HUDEP-2 (cell line): ENCODE measurements at regions not wholly inside any gene's neighbourhood (a gene's known extent, or its start where the extent isn't known, plus 50 kb on each side); places are given as distances from the start of the nearest gene placed in this dataset.
"Not testable (repeated sequence)": the region's sequence is repeated elsewhere in the genome, so short reads cannot be mapped to it uniquely, and the experiment has no call there.

Experiments
- DNase-seq, 76 experiments: peaks; one replicate each; lab custom pipeline; 2025; ENCODE audit not compliant: unreplicated experiment in 76 of 76; lab: John Stamatoyannopoulos, UW

DNA sequence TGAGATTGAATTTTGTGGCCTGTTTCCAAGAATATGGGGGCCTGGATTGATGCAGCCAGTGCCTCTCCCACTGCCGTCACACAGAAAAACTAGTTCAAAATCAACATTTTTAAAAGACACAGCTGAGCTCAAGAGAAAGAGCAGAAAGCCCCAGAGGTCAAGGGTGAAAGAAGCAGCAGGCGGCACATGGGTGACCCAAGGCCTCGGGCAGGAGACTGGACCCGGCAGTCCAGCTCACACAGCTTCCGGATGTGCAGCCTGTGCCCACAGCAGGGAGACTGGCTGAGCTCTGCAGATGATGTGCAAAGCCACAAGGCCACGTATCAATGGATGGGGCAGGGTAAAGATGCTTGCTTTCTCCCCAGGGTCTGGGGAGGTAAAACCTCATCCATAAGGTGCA is 50.4 kb upstream of the RNF32 start:
- DNase-seq = no peak

DNA sequence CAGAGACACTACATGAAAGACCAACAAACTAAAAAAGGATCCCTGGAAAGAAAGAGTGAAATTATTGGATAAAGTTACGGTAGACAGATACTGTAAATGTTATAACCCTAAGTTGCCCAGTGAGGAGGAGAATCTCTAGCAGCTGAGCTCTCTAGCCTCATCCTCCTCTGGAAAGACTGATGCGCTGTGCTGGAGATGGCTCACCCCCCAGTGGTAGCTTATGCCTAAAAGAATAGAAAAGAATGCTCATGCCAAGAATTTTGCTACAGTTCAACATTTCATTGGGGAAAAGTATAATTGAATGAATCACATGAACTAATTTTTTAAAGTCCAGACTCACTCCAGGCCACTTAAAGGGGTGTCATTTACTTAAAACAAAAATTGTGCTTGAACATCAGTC is 50.8 kb upstream of the RNF32 start:
- no peak for DNase-seq

DNA sequence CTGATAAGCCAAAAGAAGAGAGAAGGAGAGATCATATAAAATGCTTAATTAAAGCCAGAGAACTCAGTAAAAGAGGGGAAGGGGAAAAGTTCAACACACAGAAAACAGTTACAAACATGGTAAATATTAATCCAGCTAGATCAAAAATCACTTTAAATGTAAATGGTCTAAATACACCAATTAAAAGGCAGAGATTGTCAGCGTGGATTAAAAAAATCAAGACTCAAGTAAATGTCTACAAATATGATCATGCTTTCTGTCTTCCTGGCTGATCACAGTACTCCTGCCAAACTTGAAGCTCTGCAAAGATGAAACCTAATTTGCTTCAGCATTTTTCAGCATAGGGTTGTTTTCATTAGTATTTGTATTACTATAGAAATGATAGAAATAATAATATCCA is 54.6 kb upstream of the RNF32 start:
- DNase-seq = no peak

DNA sequence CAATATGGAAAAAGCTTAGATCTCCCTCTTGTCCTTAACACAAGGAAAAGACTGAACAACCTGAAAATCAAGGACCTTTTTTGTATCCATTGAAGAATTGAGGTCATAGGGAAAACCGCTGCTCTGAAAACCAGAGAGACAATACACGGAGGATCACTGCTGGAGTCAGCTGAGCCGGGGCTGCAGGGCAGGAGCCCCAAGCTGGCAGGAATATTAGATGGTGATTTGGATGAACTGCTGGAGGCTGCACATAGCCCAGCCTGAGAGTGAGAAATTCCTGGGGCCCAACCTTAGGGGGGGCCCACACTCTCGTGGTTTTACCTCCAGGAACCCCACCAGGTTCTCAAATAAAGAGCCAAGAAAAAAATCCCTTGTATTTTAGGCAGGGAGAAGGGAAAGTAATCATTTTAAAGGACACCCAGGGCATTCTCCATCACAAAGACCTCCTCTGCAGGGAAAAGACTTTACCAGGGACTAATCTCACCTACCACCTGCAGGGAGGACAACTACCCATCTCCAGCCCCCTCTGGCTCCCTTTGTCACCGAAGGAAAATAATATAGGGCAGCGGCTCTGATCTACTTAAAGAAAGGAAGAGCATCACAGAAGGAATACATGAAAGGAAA is 55.4 kb upstream of the RNF32 start:
- DNase-seq = no peak

DNA sequence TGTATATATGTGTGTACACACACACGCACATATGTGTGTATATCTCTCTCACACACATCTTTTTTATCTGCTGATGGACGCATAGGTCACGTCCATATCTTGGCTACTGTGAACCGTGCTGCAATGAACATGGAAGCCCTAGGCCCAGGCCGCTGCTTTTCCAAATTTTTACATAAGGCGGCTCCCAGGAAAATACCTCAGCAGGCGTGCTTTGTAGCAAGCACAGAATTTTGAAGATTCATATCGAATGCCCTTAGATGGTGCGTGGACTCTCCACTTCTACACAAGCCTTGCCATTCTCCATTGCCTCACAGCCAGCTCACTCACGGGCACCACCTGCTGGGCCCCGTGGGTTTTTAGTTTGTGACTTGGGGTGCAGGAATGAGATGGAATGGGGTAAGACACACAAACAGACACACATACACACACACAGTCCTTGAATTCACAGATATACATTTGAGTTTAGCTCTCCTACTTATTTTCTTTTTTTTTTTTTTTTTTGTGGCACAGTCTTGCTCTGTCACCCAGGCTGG is 57.9 kb upstream of the RNF32 start:
- DNase-seq = no peak

DNA sequence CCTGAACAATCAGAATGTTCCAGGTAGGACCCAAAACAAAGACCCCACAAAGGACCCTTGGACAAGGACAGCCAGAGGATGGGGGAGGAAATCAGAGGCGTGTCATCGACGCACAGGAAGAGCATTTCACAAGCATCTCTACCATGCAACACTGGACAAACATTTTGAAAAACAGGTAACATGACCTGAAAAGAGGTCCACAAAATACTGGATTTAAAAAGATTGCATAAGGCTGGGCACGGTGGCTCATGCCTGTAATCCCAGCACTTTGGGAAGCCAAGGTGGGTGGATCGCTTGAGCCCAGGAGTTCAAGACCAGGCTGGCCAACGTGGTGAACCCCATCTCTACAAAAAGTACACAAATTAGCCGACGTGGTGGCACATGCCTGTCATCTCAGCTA is 60.5 kb upstream of the RNF32 start:
- DNase-seq = no peak

DNA sequence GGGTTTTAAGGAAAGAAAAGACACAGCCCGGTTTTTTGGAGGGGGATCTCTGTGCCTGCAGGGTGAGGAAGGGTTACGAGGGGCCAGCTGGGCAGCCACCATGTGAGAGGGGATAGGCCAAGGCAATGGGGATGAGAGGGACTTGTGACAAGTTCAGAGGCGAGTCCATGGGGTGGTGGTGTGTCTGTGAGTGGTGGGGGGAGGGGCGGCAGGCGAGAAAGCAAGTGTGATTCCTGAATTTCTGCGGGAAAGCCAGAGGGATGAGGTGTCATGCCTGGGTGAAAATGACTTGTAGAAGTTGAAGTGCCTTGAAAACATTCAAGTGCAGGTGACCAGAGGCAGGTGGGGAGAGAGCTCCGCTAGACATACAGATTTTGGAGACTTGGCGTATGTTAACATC is 61.0 kb upstream of the RNF32 start:
- DNase-seq = no peak

DNA sequence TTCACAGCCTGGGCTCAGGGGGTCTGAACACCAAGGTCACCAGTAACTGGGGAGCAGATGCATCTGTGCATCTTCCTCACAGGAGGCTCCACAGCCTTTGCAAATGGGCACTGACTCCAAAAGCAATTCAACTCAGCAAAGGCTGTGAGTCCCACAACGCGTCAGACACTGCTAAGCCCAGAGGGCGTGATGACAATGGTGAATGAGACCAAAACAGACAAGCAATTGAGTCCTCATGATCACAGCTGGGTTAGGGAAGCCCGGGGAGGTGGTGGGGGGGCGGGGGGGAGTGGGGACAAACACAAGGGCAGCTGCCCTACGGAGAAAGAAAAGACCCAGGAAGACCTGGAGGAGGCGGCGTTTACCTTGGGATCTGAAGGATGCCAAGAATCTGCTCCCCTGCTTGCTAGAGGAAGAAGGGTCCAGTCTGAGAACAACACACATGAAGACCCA is 61.6 kb upstream of the RNF32 start:
- DNase-seq = no peak

DNA sequence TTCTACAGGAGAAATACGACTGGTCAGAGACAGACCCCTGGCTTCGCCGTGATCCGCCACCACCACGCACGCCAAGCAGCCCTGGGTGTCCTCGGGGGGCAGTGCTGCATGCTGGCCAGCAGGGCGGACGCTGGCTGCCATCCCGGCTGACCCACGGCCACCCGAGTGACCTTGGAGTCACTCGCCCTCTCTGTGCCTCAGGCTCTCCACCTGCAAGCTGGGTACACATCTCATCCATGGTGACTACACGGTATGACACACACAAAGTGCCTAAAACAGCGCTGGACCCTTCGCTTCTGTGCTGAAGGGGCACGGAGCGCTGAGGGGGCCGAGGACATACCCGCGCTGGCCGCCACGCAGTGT is 62.0 kb upstream of the RNF32 start:
- no peak for DNase-seq

DNA sequence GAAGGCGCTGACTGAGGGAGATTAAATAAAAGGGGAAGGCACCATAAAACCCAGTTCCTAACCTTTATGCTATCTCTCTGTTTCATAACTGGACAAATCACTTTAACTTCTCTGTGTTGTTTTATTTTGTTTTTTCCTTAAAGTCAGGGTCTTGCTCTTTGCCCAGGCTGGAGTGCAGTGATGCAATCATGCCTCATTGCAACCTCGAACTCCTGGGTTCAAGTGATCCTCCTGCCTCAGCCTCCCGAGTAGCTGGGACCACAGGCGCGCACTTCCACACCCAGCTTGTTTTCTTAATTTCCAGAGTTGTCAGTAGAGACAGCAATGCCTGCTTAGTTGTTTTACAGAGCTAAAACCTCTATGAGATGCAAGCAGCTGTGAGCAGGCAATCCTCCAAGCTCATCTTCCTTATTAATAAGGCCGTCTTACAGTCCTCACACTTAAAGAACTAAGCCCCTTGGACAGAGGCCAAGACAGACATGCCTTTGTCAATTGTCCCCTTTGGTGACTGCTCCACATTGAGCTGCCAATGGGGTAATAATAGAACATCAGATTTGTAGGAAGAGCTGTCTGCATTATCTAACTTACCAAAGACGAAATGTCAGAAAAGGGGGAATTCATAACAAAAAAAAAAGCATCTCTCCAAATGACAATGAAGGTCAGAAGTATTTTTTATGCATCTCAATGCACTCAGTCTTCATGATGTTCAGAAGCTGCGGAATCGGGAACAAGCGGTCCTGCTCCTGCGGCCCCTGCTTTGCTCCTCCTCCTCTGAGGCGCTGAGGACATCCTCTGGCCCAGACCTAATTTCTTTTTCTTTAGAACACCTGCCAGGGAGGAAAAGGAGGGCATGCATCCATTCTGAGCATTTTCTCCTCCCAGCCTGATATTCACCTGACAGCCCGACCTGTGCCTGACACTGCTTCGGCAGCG is 62.7 kb upstream of the RNF32 start:
- DNase-seq = no peak

DNA sequence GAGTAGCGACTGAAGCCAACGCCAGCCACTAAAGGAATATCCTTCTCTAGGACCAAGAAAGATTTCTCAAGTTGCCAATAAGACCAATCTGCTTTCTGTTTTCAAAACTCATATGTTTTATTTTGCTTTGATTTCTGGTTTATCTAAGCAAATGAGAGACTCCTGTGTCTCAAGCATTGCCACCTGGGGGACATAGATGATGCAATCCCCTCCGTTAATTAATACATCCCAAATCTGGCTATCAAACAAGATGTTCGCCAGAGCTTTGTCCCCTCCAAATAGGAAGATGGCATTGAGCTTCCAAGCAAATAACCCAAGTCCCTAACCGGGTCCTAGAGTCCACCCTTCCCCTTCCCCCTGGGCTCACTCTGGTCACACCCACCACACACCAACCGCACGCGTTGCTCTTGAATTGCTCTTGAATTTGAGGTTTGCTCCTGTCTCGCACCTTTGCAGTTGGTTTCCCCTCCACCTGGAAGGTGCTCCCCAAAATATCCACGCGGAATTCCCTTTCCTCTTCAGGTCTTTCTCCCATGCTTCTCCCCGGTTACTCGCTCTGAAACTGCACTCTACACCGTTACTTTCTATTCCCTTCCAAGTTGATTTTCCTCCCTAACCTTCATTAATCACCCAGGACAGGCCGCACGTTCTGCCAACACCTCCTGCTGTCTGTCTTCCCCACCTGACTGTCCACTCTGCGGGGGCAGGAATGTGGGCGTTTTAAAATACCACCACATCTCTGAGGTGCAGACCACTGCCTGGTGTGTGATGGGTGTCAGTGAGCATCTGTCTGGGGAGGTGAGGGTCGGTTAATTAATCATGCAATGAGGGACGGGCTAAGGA is 64.1 kb upstream of the RNF32 start:
- DNase-seq = no peak

DNA sequence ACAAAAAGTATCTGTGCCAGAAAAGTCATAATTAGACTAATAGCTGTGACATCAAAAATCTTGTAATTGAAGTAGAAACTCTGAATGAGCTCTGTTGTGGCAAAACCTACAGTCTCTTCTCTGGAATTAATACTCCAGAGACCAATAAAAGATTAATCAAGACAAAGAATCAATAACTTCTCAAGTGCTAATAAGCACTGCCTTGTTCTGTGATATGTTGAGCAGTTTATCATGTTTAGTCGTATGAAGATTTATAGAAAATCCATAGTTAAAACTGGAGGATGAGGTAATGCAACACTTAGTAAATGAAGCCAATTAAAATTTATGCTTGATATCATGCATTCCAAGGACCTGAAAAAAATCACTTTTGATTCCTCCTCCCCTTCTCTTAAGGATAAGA is 72.3 kb upstream of the RNF32 start:
- DNase-seq = no peak

DNA sequence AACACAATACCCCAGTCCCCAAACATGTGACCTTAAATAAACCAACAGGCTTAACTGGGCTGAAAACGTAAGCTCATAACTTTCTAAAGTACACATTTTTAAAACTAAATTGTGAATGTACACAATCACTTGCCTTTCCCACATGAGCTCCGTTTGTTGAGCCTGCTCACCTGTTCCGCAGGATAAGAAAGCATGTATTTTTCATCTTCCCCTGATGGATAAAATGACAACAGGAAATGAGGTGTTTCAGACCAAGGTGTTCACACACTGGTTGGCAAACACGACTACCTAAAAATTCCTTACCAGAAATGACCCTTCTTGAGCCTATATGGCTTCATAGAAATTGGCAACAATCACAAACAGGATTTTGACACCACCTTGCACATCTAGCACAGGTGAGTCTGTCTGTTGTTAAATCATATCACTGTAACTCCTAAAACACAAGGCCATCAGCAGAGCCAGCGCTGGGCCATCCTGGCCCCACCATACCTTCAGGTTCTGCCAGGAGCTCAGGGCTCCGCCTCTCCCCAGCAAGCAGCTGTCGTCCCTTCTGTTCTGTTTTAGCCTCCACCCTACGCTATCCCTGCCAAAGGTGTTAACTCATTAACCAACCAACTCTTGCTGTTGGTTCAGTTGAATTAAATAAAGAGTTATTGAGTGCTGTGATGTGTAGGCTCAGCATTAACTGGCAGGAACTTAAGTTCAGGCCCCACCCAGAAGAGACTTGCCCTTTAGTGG is 73.6 kb upstream of the RNF32 start:
- DNase-seq = no peak

DNA sequence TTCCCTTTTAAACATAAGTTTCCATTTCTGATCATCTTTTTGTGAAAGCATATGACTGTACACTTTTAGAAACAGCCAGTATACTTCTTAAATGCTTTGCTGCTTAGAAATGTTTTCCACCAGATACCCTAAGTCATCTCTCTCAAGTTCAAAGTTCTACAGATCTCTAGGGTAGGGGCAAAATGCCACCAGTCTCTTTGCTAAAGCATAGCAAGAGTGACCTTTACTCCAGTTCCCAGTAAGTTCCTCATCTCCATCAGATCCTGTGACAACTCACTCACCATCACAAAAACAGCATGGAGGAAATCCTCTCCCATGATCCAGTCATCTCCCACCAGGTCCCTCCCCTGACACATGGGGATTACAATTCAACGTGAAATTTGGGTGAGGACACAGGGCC is 75.6 kb upstream of the RNF32 start:
- not testable (repeated sequence) for DNase-seq

DNA sequence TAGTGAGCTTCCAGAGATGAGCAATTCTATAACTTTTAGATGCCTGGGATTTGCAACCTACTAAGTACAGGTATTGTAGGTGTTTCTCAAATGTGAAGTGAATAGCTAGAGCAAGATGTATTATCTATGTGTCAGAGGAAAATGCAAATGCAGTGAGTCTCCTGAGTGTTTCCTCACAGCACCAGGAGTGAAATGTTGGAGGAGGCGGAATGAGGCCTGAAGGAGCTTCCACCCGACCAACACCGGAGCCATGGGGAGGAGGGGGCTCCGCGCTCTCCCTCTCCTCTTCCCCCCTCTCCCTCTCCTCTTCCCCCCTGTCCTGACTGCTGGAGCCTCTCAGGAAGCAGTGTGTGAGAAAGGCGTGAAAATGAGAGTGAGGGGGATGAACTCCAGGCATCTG is 79.9 kb upstream of the RNF32 start:
- DNase-seq = no peak

DNA sequence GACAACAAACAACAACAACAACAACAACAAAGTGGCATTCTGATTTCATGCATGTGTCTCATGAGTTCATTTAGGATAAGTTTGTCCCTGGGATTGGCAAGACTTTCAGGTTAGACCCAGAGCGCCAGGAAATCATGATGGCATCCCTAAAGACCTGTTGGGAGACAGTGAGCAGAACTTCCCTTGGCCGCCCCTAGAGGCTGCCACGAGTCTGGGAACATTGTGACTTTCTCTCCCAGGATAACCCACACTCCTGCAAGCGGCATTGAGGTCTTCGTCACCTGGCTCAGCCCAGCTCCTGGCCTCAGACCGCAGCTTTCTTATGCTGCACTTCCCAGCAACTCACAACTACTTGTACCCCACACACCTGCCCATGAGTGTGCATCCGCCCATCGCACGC is 80.5 kb upstream of the RNF32 start:
- peak in 1 of 76 experiments; percentile 2 for DNase-seq

DNA sequence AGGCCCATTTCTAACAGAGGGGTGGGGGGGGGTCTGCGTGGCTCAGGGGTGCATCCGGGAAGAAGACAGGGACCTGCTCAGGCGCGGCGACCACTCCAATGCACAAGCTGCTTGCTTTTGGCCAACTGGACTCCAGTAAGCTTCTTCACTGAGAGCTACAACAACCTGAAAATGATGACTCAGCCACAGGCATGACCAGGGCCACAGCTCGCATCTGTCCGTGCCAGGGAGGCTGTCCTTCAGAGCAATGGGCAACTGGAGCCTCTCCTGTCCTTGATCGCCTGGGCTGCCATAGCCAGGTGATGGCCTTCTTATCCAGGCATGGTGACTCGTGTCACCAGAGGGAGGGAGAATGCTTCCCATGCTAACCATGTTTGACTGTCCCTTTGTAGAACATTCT is 81.6 kb upstream of the RNF32 start:
- DNase-seq = no peak

DNA sequence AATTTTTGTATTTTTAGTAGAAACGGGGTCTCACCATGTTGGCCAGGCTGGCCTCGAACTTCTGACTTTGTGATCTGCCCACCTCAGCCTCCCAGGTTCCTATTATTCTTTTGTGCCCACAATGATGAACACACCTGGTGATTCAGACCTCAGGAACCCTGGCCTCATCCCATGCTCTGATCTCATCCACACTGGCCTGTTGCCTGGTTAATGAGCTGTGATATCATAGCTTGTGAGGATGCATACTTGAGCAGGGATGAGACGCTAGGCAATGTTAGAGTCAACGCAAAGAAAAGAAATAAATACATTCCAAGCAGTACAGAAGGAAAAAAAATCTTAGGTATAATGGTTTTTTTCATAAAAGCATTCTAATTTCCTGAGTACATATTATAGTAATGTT is 82.4 kb upstream of the RNF32 start:
- no peak for DNase-seq

DNA sequence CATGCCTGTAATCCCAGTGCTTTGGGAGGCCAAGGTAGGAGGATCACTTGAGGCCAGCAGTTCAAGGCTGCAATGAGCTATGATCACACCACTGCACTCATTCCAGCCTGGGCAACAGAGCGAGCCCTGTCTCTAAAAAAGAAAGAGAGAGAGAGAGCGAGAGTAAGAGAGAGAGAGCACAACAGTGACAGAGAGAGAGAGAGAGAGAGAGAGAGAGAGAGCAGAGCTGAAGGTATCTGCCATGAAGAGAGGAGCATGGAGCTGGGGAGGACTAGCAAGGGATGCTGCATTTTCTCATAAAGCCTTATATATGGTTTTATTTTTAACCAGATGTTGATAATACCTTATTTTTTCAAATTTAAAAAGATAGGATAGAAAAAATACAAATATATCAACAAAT is 84.5 kb upstream of the RNF32 start:
- no peak for DNase-seq

DNA sequence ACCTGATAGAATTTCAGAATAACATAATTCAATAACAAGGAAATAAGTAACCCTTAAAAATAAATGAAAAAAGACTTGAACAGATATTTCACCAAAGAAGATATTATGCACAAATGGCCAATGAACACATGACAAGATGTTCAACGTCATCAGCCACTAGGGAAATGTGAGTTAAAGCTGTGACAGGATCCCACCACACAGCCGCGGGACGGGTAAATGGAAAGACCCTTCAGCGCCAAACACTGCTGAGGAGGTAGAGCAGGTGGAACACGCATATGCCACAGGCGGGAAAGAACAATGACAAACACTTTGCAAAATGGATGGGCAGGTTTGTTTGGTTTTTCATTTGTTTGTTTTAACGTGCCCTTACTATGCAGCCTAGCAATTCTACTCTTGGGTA is 86.1 kb upstream of the RNF32 start:
- no peak for DNase-seq

DNA sequence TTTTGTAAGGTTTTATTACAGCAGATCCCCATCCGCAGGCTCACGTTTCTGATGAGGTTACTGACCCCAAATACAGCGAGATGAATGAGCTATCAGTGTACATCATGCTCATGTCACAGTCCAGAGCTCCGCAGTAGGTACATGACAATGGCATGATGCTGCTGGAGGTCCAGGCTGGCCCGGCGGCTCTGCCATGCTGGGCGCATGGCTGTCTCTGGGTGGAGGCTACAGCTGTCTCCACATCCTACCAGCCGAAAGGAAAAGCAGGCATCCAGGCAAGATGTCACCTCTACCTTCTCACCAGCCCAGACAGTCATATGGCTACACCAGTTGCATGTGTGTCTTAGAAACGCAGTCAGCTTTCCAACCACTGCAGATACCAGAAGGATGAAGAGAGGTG is 90.9 kb upstream of the RNF32 start:
- no peak for DNase-seq
